ENCODE measurements at regions not wholly inside any gene's neighbourhood (a gene's known extent, or its start where the extent isn't known, plus 50 kb on each side); places are given as distances from the start of the nearest gene placed in this dataset.
"Not testable (repeated sequence)": the region's sequence is repeated elsewhere in the genome, so short reads cannot be mapped to it uniquely, and the experiment has no call there.

GRCh38 chr2:146978577-146979555 lies 866.0 kb upstream of the ACVR2A start:
- no peak for DNase-seq (ENCODE audit: low spot score)

- DNase-seq (ENCODE audit: low spot score): not testable (repeated sequence)
These were observed 873.8 kb upstream of the ACVR2A start for GRCh38 chr2:146970981-146971380.

GRCh38 chr2:146969703-146970102 lies 875.1 kb upstream of the ACVR2A start:
- not testable (repeated sequence) for DNase-seq (ENCODE audit: low spot score)

- no peak for DNase-seq (ENCODE audit: low spot score)
These were observed 880.3 kb upstream of the ACVR2A start for GRCh38 chr2:146964494-146964893.

- DNase-seq (ENCODE audit: low spot score): no peak
These were observed 890.3 kb upstream of the ACVR2A start for GRCh38 chr2:146954544-146954943.

GRCh38 chr2:146952696-146953095 lies 892.1 kb upstream of the ACVR2A start:
- DNase-seq (ENCODE audit: low spot score): no peak

DNA sequence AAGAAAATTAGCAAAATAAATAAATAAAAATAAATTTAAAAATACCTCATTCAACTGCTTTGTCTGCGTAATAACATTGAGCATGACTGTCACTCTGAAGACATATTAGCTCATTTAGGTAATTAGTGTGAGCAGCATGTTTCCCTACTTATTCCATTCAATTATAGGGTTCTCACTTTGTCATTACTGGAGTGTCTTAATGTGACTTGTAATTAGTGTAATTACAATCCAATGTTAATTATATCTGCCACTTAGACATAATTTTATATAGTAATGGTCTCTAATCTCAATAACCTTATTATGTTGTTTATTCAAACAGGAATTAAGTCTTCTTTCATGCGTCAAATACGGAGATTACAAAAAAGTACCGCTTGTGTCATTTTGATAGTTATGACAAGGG lies 893.9 kb upstream of the ACVR2A start:
- no peak for DNase-seq (ENCODE audit: low spot score)

- no peak for DNase-seq (ENCODE audit: low spot score)
These were observed 894.5 kb upstream of the ACVR2A start for GRCh38 chr2:146950361-146950760.

GRCh38 chr2:146949400-146949799 lies 895.4 kb upstream of the ACVR2A start:
- DNase-seq (ENCODE audit: low spot score): no peak

- no peak for DNase-seq (ENCODE audit: low spot score)
These were observed 900.2 kb upstream of the ACVR2A start for GRCh38 chr2:146944601-146945000.

GRCh38 chr2:146939991-146940685 lies 904.7 kb upstream of the ACVR2A start:
- DNase-seq (ENCODE audit: low spot score): no peak

GRCh38 chr2:146934921-146935320 lies 909.9 kb upstream of the ACVR2A start:
- no peak for DNase-seq (ENCODE audit: low spot score)

GRCh38 chr2:146931109-146931508 lies 913.7 kb upstream of the ACVR2A start:
- no peak for DNase-seq (ENCODE audit: low spot score)

- DNase-seq (ENCODE audit: low spot score): no peak
These were observed 917.6 kb upstream of the ACVR2A start for GRCh38 chr2:146927080-146927711.

DNA sequence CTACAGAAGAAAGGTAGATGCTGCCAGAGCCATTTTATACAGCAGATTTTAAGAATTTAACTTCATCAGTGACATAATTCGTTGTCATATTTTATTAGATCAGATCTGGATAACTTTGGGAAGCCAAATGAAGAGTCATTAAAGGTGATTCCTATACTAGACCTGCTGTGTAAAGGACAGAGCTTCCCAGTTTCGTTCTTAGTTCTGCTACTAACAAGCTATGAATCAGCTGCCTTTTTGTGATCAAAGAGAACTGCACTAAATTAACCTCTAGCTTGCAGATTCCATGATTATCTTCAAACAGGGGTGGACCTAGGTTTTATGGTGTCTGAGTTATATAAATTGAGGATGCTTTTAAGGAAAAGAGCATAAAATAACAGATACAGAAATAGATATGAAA lies 926.5 kb upstream of the ACVR2A start:
- no peak for DNase-seq (ENCODE audit: low spot score)

- DNase-seq (ENCODE audit: low spot score): no peak
These were observed 927.3 kb upstream of the ACVR2A start for GRCh38 chr2:146917431-146918042.

GRCh38 chr2:146916914-146917313 lies 927.9 kb upstream of the ACVR2A start:
- DNase-seq (ENCODE audit: low spot score): no peak

DNA sequence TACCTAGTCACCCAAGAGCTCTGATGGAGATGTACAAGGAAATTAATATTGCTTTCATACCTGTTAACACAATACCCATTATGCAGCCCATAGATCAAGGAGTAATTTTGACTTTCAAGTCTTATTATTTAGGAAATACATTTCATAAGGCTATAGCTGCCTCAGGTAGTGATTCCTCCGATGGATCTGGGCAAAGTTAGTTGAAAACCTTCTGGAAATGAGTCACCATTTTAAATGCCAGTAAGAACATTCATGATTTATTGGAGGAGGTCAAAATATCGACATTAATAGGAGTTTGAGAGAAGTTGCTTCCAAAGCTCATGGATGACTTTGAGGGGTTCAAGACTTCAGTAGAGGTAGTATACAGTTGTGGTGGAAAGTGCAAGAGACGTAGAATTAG lies 931.4 kb upstream of the ACVR2A start:
- no peak for DNase-seq (ENCODE audit: low spot score)

- DNase-seq (ENCODE audit: low spot score): no peak
These were observed 932.3 kb upstream of the ACVR2A start for GRCh38 chr2:146912536-146912935.

DNA sequence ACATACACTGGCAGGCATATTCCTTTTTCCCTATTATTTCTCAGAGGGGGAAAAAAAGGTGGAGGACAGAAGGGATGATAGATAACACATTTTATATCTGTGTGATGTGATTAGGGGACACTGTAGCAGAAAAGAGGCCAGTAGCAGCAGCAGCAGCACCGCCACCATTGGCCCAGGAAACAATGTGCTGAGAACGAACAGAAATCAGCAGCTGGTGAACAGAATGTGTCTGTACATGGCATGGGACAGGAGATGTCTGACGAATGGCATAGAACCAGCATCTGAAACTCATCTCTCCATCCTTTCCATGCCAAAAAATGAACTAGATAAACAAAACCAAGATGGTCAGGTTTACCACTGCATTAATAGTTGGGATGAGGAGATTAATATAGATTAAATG lies 936.1 kb upstream of the ACVR2A start:
- no peak for DNase-seq (ENCODE audit: low spot score)

- DNase-seq (ENCODE audit: low spot score): no peak
These were observed 946.7 kb upstream of the ACVR2A start for GRCh38 chr2:146898083-146898482.

- no peak for DNase-seq (ENCODE audit: low spot score)
These were observed 950.3 kb upstream of the ACVR2A start for GRCh38 chr2:146894514-146894913.
